Tibial artery (tissue), 4 donors: ENCODE measurements at regions not wholly inside any gene's neighbourhood (a gene's known extent, or its start where the extent isn't known, plus 50 kb on each side); places are given as distances from the start of the nearest gene placed in this dataset.
"Not testable (repeated sequence)": the region's sequence is repeated elsewhere in the genome, so short reads cannot be mapped to it uniquely, and the experiment has no call there.

ENCODE experiments used
- DNase-seq, 2 donors: peaks; one replicate each; pipeline ENCODE4 v3.0.0-alpha.2; 2019
- H3K27ac ChIP-seq, 2 donors: fragments of 200-600 bp; sonication (generic) in 1 of 2; 1 replicate in 1 of 2; 2 replicates in 1 of 2; pipeline ENCODE4 v1.5.1; 2018 to 2019; ENCODE audit warnings: mild to moderate bottlenecking in 1 of 2
- H3K27me3 ChIP-seq, 2 donors: fragments of 200-600 bp; sonication (generic) in 1 of 2; one replicate each; pipeline versions ENCODE4 v1.5.1 to v1.6.0; 2016 to 2019
- H3K36me3 ChIP-seq, 3 donors: fragments of 200-600 bp; sonication (generic) in 2 of 3; one replicate each; pipeline ENCODE4 v1.5.1; 2016 to 2019; ENCODE audit warnings: mild to moderate bottlenecking in 2 of 3
- H3K4me1 ChIP-seq, 4 donors: fragments of 200-600 bp; sonication (generic) in 2 of 4; 1 replicate in 3 of 4; 2 replicates in 1 of 4; pipeline ENCODE4 v1.5.1; 2016 to 2019
- H3K4me3 ChIP-seq, 2 donors: fragments of 200-600 bp; sonication (generic) in 1 of 2; 1 replicate in 1 of 2; 2 replicates in 1 of 2; pipeline ENCODE4 v1.5.1; 2018 to 2019; ENCODE audit warnings: mild to moderate bottlenecking in 2 of 2
- H3K9me3 ChIP-seq, 3 donors: fragments of 200-600 bp; sonication (generic) in 1 of 3; one replicate each; pipeline ENCODE4 v1.5.1; 2016 to 2019
- intact Hi-C: fragments of 100-400 bp; cut with DNase I; formaldehyde crosslinking; loops from one replicate; pipeline ENCODE4 v1.15.0; 2023; ENCODE audit warnings: low total_unique reads
- TF ChIP-seq, protein P1 (sequence below), 2 experiments: fragments of 200-600 bp in 1 of 2; fragments of 450-650 bp in 1 of 2; IDR thresholded peaks; one replicate each; pipeline ENCODE4 v1.5.1; 2017 to 2019; ENCODE audit warnings: antibody characterized with exemption in 2 of 2, mild to moderate bottlenecking in 1 of 2, moderate library complexity in 1 of 2

GRCh38 chr5:175337680-175338079 is 106.3 kb downstream of the DRD1 start:
- Histone ChIP-seq H3K27me3 (no peaks in the 10 kb centered on the region), H3K36me3 (no peaks in the 10 kb centered on the region), H3K4me1 (no peaks in the 10 kb centered on the region), H3K4me3 (no peak overlapping the region), H3K27ac (no peak overlapping the region), H3K9me3 (no peaks in the 10 kb centered on the region)
- intact Hi-C loops, result no loop called here
- DNase-seq, result no peak
- TF ChIP-seq, protein P1, sequence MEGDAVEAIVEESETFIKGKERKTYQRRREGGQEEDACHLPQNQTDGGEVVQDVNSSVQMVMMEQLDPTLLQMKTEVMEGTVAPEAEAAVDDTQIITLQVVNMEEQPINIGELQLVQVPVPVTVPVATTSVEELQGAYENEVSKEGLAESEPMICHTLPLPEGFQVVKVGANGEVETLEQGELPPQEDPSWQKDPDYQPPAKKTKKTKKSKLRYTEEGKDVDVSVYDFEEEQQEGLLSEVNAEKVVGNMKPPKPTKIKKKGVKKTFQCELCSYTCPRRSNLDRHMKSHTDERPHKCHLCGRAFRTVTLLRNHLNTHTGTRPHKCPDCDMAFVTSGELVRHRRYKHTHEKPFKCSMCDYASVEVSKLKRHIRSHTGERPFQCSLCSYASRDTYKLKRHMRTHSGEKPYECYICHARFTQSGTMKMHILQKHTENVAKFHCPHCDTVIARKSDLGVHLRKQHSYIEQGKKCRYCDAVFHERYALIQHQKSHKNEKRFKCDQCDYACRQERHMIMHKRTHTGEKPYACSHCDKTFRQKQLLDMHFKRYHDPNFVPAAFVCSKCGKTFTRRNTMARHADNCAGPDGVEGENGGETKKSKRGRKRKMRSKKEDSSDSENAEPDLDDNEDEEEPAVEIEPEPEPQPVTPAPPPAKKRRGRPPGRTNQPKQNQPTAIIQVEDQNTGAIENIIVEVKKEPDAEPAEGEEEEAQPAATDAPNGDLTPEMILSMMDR (IDR thresholded peaks at IDR 0.05), result no peak

DNA sequence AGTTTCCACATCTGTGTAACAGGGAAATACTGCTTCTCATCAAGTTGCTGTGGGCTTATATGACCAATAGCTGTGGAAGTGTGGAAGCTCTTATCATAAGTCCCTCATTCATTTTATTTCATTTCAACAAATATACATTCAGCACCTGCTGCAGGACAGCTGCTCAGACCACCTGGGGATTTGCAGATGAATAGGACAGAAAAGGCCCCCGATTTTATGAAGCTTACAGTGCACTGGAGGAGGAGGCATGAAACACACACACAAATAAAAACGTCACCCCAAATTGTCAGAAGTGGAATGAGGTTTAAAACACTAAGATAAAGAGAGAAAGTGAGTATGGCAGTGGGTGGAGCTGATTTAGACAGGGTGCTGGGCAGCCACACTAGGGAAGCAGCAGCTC is 107.2 kb downstream of the DRD1 start:
- H3K9me3 ChIP-seq, result no peaks in the 10 kb centered on the region
- intact Hi-C loops, result no loop called here
- DNase-seq, result no peak

GRCh38 chr5:175335691-175336090 is 108.3 kb downstream of the DRD1 start:
- no peak overlapping the region for H3K27ac ChIP-seq
- no peaks in the 10 kb centered on the region for H3K9me3 ChIP-seq
- intact Hi-C loops, result no loop called here
- no peaks in the 10 kb centered on the region for H3K36me3 ChIP-seq
- no peaks in the 10 kb centered on the region for H3K27me3 ChIP-seq
- TF ChIP-seq, protein P1 (IDR thresholded peaks at IDR 0.05), result no peak
- no peaks in the 10 kb centered on the region for H3K4me1 ChIP-seq
- DNase-seq, result no peak
- no peak overlapping the region for H3K4me3 ChIP-seq

More for the DNA sequence above, 107.2 kb downstream of the DRD1 start:
- TF ChIP-seq, protein P1 (IDR thresholded peaks at IDR 0.05), result no peak
- Histone ChIP-seq H3K4me1 (no peaks in the 10 kb centered on the region), H3K27ac (no peak overlapping the region), H3K27me3 (no peaks in the 10 kb centered on the region), H3K4me3 (no peak overlapping the region), H3K36me3 (no peaks in the 10 kb centered on the region)

DNA sequence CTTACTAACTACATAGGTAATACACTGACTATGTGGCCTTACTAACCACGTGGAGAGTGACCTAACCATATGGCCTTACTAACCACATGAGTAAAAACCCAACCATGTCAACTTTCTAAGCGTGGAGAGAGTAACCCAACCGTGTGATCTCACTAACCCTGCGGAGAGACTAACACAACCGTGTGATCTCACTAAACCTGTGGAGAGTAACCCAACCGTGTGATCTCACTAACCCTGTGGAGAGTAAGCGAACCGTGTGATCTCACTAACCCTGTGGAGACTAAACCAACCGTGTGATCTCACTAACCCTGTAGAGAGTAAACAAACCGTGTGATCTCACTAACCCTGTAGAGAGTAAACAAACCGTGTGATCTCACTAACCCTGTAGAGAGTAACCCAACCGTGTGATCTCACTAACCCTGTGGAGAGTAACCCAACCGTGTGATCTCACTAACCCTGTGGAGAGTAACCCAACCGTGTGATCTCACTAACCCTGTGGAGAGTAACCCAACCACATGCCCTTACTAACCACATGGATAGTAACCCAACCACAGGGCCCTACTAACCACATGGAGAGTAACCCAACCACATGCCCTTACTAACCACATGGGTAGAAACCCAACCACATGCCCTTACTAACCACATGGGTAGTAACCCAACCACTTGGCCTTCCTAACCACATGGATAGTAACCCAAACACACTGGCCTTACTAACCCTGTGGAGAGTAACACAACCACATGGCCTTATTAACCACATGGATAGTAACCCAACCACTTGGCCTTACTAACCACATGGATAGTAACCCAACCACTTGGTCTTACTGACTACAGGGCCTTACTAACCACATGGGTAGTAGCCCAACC is 112.6 kb downstream of the DRD1 start:
- H3K4me3 ChIP-seq, DNase-seq, H3K27me3 ChIP-seq, H3K9me3 ChIP-seq, H3K4me1 ChIP-seq, H3K27ac ChIP-seq, intact Hi-C loops, H3K36me3 ChIP-seq: not testable (repeated sequence)

- TF ChIP-seq, protein P1 (IDR thresholded peaks at IDR 0.05), result no peak
- H3K36me3 ChIP-seq, result no peaks in the 10 kb centered on the region
- no peak for DNase-seq
- intact Hi-C loops, result no loop called here
- H3K27ac ChIP-seq, result no peak overlapping the region
- no peaks in the 10 kb centered on the region for H3K27me3 ChIP-seq
- no peaks in the 10 kb centered on the region for H3K4me1 ChIP-seq
- no peaks in the 10 kb centered on the region for H3K9me3 ChIP-seq
- H3K4me3 ChIP-seq, result no peak overlapping the region
These were observed 114.0 kb downstream of the DRD1 start for GRCh38 chr5:175329976-175330375.

DNA sequence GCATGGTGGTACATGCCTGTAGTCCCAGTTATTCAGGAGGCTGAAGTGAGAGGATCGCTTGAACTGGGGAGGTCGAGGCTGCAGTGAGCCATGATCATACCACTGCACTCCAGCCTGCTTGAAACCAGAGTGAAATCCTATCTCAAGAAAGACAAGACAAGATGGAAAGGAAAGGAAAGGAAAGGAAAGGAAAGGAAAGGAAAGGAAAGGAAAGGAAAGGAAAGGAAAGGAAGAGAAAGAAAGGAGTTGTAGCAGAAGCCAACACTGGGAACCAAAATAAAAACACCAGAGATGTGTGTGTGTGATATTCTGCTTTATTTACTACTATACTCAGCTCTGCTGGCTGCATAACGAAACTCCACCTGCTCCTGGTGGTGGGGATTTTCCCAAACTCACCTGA is 115.3 kb downstream of the DRD1 start:
- no peak overlapping the region for H3K4me3 ChIP-seq
- no peaks in the 10 kb centered on the region for H3K27me3 ChIP-seq
- no peaks in the 10 kb centered on the region for H3K36me3 ChIP-seq
- H3K4me1 ChIP-seq, result no peaks in the 10 kb centered on the region
- no peaks in the 10 kb centered on the region for H3K9me3 ChIP-seq
- no peak overlapping the region for H3K27ac ChIP-seq
- TF ChIP-seq, protein P1 (IDR thresholded peaks at IDR 0.05), result no peak
- no peak for DNase-seq
- intact Hi-C loops, result no loop called here
